ENCODE measurements at regions not wholly inside any gene's neighbourhood (a gene's known extent, or its start where the extent isn't known, plus 50 kb on each side); places are given as distances from the start of the nearest gene placed in this dataset.

- no peaks in the 10 kb centered on the region for H3K27me3 ChIP-seq
- no peaks in the 10 kb centered on the region for H3K36me3 ChIP-seq (ENCODE audit: low read depth, missing control alignments)
- no peak for DNase-seq
- H3K9me3 ChIP-seq: no peaks in the 10 kb centered on the region
- no peak for TF ChIP-seq CTCF (IDR thresholded peaks at IDR 0.05)
- no peak for TF ChIP-seq POLR2A (IDR thresholded peaks at IDR 0.05)
- no peak overlapping the region for H3K27ac ChIP-seq
- intact Hi-C loops (cut with DNase I; ENCODE audit: low total_unique reads): no loop called here
- peaks cover 4% of the 10 kb centered on the region for H3K4me1 ChIP-seq
- H3K4me3 ChIP-seq: no peak overlapping the region
Measured at GRCh38 chr2:212918336-212918735, 233.1 kb downstream of the IKZF2 start.

GRCh38 chr2:212915121-212915782 lies 236.2 kb downstream of the IKZF2 start:
- WGBS, 2 donors: 81 to 88% methylated on average over 4 of the region's 4 CpGs
- TF ChIP-seq CTCF (IDR thresholded peaks at IDR 0.05) (no peak), POLR2A (IDR thresholded peaks at IDR 0.05) (no peak)
- H3K4me1 ChIP-seq: peaks cover 4% of the 10 kb centered on the region

GRCh38 chr2:212914392-212914791 lies 237.0 kb downstream of the IKZF2 start:
- no peaks in the 10 kb centered on the region for H3K36me3 ChIP-seq (ENCODE audit: low read depth, missing control alignments)
- no peak for DNase-seq
- TF ChIP-seq CTCF (IDR thresholded peaks at IDR 0.05) (no peak), POLR2A (IDR thresholded peaks at IDR 0.05) (no peak)
- no peak overlapping the region for H3K27ac ChIP-seq
- no peaks in the 10 kb centered on the region for H3K27me3 ChIP-seq
- no peak overlapping the region for H3K4me3 ChIP-seq
- H3K4me1 ChIP-seq: peaks cover 4% of the 10 kb centered on the region
- WGBS, 2 donors: 71 to 76% methylated on average over 3 of the region's 3 CpGs
- intact Hi-C loops (cut with DNase I; ENCODE audit: low total_unique reads): no loop called here
- H3K9me3 ChIP-seq: no peaks in the 10 kb centered on the region

More at GRCh38 chr2:212915121-212915782, 236.2 kb downstream of the IKZF2 start:
- no peaks in the 10 kb centered on the region for H3K9me3 ChIP-seq
- H3K4me3 ChIP-seq: no peak overlapping the region
- no peaks in the 10 kb centered on the region for H3K36me3 ChIP-seq (ENCODE audit: low read depth, missing control alignments)
- H3K27me3 ChIP-seq: no peaks in the 10 kb centered on the region
- intact Hi-C loops (cut with DNase I; ENCODE audit: low total_unique reads): no loop called here
- H3K27ac ChIP-seq: no peak overlapping the region
- DNase-seq: no peak

GRCh38 chr2:212913640-212914306 lies 237.6 kb downstream of the IKZF2 start:
- no peaks in the 10 kb centered on the region for H3K36me3 ChIP-seq (ENCODE audit: low read depth, missing control alignments)
- TF ChIP-seq CTCF (IDR thresholded peaks at IDR 0.05): no peak
- TF ChIP-seq POLR2A (IDR thresholded peaks at IDR 0.05): no peak
- H3K27me3 ChIP-seq: no peaks in the 10 kb centered on the region
- H3K4me1 ChIP-seq: peaks cover 4% of the 10 kb centered on the region
- no peak overlapping the region for H3K27ac ChIP-seq
- intact Hi-C loops (cut with DNase I; ENCODE audit: low total_unique reads): no loop called here
- no peaks in the 10 kb centered on the region for H3K9me3 ChIP-seq
- WGBS, 2 donors: 31 to 45% methylated on average over 6 of the region's 6 CpGs
- DNase-seq: no peak
- H3K4me3 ChIP-seq: no peak overlapping the region
